ENCODE measurements at regions not wholly inside any gene's neighbourhood (a gene's known extent, or its start where the extent isn't known, plus 50 kb on each side); places are given as distances from the start of the nearest gene placed in this dataset.

- TF ChIP-seq MNT (IDR thresholded peaks at IDR 0.05) (no peak), MBD4 (IDR thresholded peaks at IDR 0.05; ENCODE audit: borderline replicate concordance, low read length) (no peak)
- TF ChIP-seq, protein P1, sequence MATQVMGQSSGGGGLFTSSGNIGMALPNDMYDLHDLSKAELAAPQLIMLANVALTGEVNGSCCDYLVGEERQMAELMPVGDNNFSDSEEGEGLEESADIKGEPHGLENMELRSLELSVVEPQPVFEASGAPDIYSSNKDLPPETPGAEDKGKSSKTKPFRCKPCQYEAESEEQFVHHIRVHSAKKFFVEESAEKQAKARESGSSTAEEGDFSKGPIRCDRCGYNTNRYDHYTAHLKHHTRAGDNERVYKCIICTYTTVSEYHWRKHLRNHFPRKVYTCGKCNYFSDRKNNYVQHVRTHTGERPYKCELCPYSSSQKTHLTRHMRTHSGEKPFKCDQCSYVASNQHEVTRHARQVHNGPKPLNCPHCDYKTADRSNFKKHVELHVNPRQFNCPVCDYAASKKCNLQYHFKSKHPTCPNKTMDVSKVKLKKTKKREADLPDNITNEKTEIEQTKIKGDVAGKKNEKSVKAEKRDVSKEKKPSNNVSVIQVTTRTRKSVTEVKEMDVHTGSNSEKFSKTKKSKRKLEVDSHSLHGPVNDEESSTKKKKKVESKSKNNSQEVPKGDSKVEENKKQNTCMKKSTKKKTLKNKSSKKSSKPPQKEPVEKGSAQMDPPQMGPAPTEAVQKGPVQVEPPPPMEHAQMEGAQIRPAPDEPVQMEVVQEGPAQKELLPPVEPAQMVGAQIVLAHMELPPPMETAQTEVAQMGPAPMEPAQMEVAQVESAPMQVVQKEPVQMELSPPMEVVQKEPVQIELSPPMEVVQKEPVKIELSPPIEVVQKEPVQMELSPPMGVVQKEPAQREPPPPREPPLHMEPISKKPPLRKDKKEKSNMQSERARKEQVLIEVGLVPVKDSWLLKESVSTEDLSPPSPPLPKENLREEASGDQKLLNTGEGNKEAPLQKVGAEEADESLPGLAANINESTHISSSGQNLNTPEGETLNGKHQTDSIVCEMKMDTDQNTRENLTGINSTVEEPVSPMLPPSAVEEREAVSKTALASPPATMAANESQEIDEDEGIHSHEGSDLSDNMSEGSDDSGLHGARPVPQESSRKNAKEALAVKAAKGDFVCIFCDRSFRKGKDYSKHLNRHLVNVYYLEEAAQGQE (IDR thresholded peaks at IDR 0.05; ENCODE audit: borderline replicate concordance in 1 of 2, low read depth in 1 of 2, low read length in 2 of 2): no peak
- TF ChIP-seq, protein P2, sequence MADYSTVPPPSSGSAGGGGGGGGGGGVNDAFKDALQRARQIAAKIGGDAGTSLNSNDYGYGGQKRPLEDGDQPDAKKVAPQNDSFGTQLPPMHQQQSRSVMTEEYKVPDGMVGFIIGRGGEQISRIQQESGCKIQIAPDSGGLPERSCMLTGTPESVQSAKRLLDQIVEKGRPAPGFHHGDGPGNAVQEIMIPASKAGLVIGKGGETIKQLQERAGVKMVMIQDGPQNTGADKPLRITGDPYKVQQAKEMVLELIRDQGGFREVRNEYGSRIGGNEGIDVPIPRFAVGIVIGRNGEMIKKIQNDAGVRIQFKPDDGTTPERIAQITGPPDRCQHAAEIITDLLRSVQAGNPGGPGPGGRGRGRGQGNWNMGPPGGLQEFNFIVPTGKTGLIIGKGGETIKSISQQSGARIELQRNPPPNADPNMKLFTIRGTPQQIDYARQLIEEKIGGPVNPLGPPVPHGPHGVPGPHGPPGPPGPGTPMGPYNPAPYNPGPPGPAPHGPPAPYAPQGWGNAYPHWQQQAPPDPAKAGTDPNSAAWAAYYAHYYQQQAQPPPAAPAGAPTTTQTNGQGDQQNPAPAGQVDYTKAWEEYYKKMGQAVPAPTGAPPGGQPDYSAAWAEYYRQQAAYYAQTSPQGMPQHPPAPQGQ (CRISPR knock-in tag; IDR thresholded peaks at IDR 0.05; ENCODE audit: borderline replicate concordance): no peak
Observed at GRCh38 chr22:48599346-48599745, 1228.3 kb downstream of the BRD1 start.

Measured in HepG2 (cell line).